Peyer's patch (tissue), 4 donors: ENCODE measurements at regions not wholly inside any gene's neighbourhood (a gene's known extent, or its start where the extent isn't known, plus 50 kb on each side); places are given as distances from the start of the nearest gene placed in this dataset.

ENCODE experiments used
- DNase-seq, 3 donors: peaks; one replicate each; pipeline ENCODE4 v3.0.0-alpha.2; 2017 to 2019
- H3K27ac ChIP-seq, 4 donors: fragments of 200-600 bp; sonication (generic); one replicate each; pipeline ENCODE4 v1.5.1; 2016 to 2019
- H3K27me3 ChIP-seq, 2 donors: fragments of 200-600 bp; sonication (generic); one replicate each; pipeline ENCODE4 v1.5.1; 2019
- H3K36me3 ChIP-seq, 3 donors: fragments of 200-600 bp; sonication (generic); one replicate each; pipeline ENCODE4 v1.5.1; 2016 to 2019
- H3K4me1 ChIP-seq, 4 donors: fragments of 200-600 bp; sonication (generic); one replicate each; pipeline ENCODE4 v1.5.1; 2016 to 2019
- H3K4me3 ChIP-seq, 4 donors: fragments of 200-600 bp; sonication (generic); 1 replicate in 3 of 4; 2 replicates in 1 of 4; pipeline ENCODE4 v1.5.1; 2016 to 2019; ENCODE audit warnings: mild to moderate bottlenecking in 1 of 4
- H3K9me3 ChIP-seq, 4 donors: fragments of 200-600 bp; sonication (generic); one replicate each; pipeline ENCODE4 v1.5.1; 2016 to 2019; ENCODE audit warnings: mild to moderate bottlenecking in 1 of 4
- CTCF ChIP-seq, 6 experiments: fragments of 450-650 bp in 4 of 6; fragments of 200-600 bp in 2 of 6; sonication (generic) in 1 of 6; IDR thresholded peaks; one replicate each; pipeline ENCODE4 v1.5.1; 2017 to 2019; ENCODE audit warnings: antibody characterized with exemption in 6 of 6, mild to moderate bottlenecking in 3 of 6, moderate library complexity in 1 of 6
- POLR2A ChIP-seq, 2 donors: fragments of 450-650 bp; IDR thresholded peaks; one replicate each; pipeline ENCODE4 v1.5.1; 2017; ENCODE audit warnings: antibody characterized with exemption in 2 of 2, mild to moderate bottlenecking in 2 of 2, moderate library complexity in 2 of 2

- H3K4me3 ChIP-seq: no peak overlapping the region
- DNase-seq: peak in 1 of 3 donors; percentile 15
These were observed 1118.7 kb upstream of the C9orf72 start for GRCh38 chr9:28692012-28692411.

GRCh38 chr9:28696960-28697359 is 1123.7 kb upstream of the C9orf72 start:
- DNase-seq: no peak
- H3K27ac ChIP-seq: no peak overlapping the region
- H3K4me1 ChIP-seq: no peaks in the 10 kb centered on the region
- peaks cover 0 to 2% (median 0%) of the 10 kb centered on the region in 4 donors for H3K9me3 ChIP-seq
- H3K27me3 ChIP-seq: no peaks in the 10 kb centered on the region
- no peak overlapping the region for H3K4me3 ChIP-seq
- no peaks in the 10 kb centered on the region for H3K36me3 ChIP-seq
- TF ChIP-seq CTCF (IDR thresholded peaks at IDR 0.05) (no peak), POLR2A (IDR thresholded peaks at IDR 0.05) (no peak)

More at GRCh38 chr9:28692012-28692411, 1118.7 kb upstream of the C9orf72 start:
- Histone ChIP-seq H3K9me3 (no peaks in the 10 kb centered on the region), H3K36me3 (no peaks in the 10 kb centered on the region), H3K4me1 (no peaks in the 10 kb centered on the region), H3K27ac (no peak overlapping the region), H3K27me3 (no peaks in the 10 kb centered on the region)
- TF ChIP-seq POLR2A (IDR thresholded peaks at IDR 0.05) (no peak), CTCF (IDR thresholded peaks at IDR 0.05) (no peak)

- DNase-seq: no peak
- no peak overlapping the region for H3K4me3 ChIP-seq
- no peaks in the 10 kb centered on the region for H3K27me3 ChIP-seq
- H3K36me3 ChIP-seq: no peaks in the 10 kb centered on the region
- no peak for TF ChIP-seq CTCF (IDR thresholded peaks at IDR 0.05)
- no peak for TF ChIP-seq POLR2A (IDR thresholded peaks at IDR 0.05)
- H3K27ac ChIP-seq: no peak overlapping the region
- H3K9me3 ChIP-seq: peaks cover 0 to 2% (median 0%) of the 10 kb centered on the region in 4 donors
- H3K4me1 ChIP-seq: no peaks in the 10 kb centered on the region
These were observed 1126.4 kb upstream of the C9orf72 start for GRCh38 chr9:28699632-28700031.

GRCh38 chr9:28707616-28708015 is 1134.3 kb upstream of the C9orf72 start:
- TF ChIP-seq POLR2A (IDR thresholded peaks at IDR 0.05) (no peak), CTCF (IDR thresholded peaks at IDR 0.05) (no peak)
- no peaks in the 10 kb centered on the region for H3K27me3 ChIP-seq
- no peak for DNase-seq
- no peaks in the 10 kb centered on the region for H3K9me3 ChIP-seq
- H3K4me1 ChIP-seq: no peaks in the 10 kb centered on the region
- no peaks in the 10 kb centered on the region for H3K36me3 ChIP-seq
- no peak overlapping the region for H3K4me3 ChIP-seq
- H3K27ac ChIP-seq: no peak overlapping the region

GRCh38 chr9:28714188-28714587 is 1140.9 kb upstream of the C9orf72 start:
- Histone ChIP-seq H3K27ac (no peak overlapping the region), H3K9me3 (no peaks in the 10 kb centered on the region), H3K27me3 (no peaks in the 10 kb centered on the region), H3K4me3 (no peak overlapping the region), H3K36me3 (no peaks in the 10 kb centered on the region), H3K4me1 (no peaks in the 10 kb centered on the region)
- DNase-seq: no peak
- TF ChIP-seq CTCF (IDR thresholded peaks at IDR 0.05) (no peak), POLR2A (IDR thresholded peaks at IDR 0.05) (no peak)

- TF ChIP-seq POLR2A (IDR thresholded peaks at IDR 0.05): no peak
- no peak for TF ChIP-seq CTCF (IDR thresholded peaks at IDR 0.05)
- H3K27me3 ChIP-seq: no peaks in the 10 kb centered on the region
- DNase-seq: no peak
These were observed 1144.9 kb upstream of the C9orf72 start for GRCh38 chr9:28718226-28718625.

More at GRCh38 chr9:28718226-28718625, 1144.9 kb upstream of the C9orf72 start:
- Histone ChIP-seq H3K9me3 (no peaks in the 10 kb centered on the region), H3K4me1 (no peaks in the 10 kb centered on the region), H3K4me3 (no peak overlapping the region), H3K36me3 (no peaks in the 10 kb centered on the region), H3K27ac (no peak overlapping the region)
